Activated CD8-positive, alpha-beta memory T cell treated with anti-CD3 and anti-CD28 coated beads for 1 hour (primary cell): ENCODE measurements at regions not wholly inside any gene's neighbourhood (a gene's known extent, or its start where the extent isn't known, plus 50 kb on each side); places are given as distances from the start of the nearest gene placed in this dataset.

Experiments
- DNase-seq, 2 donors: peaks; one replicate each; pipeline ENCODE4 v3.0.0-alpha.2; 2020; ENCODE audit warnings: low read depth in 1 of 2; ENCODE audit errors: extremely low read depth in 1 of 2

- no peak for DNase-seq
These were observed 196.6 kb downstream of the OTOR start for GRCh38 chr20:16944745-16945144.

- no peak for DNase-seq
These were observed 197.5 kb downstream of the OTOR start for GRCh38 chr20:16945619-16946018.

GRCh38 chr20:16946097-16946496 is 197.9 kb downstream of the OTOR start:
- no peak for DNase-seq

- no peak for DNase-seq
These were observed 199.3 kb downstream of the OTOR start for GRCh38 chr20:16947479-16947878.

- DNase-seq: no peak
These were observed 203.7 kb downstream of the OTOR start for GRCh38 chr20:16951876-16952275.

- no peak for DNase-seq
These were observed 204.8 kb downstream of the OTOR start for GRCh38 chr20:16952965-16953364.

- DNase-seq: no peak
These were observed 205.7 kb downstream of the OTOR start for GRCh38 chr20:16953858-16954257.

- no peak for DNase-seq
These were observed 207.3 kb downstream of the OTOR start for GRCh38 chr20:16955462-16955861.

- DNase-seq: no peak
These were observed 207.8 kb downstream of the OTOR start for GRCh38 chr20:16955971-16956370.

- no peak for DNase-seq
These were observed 217.2 kb downstream of the OTOR start for GRCh38 chr20:16965401-16965800.

GRCh38 chr20:16966276-16966880 is 218.2 kb downstream of the OTOR start:
- DNase-seq: no peak

- no peak for DNase-seq
These were observed 219.9 kb downstream of the OTOR start for GRCh38 chr20:16968099-16968498.

GRCh38 chr20:16970776-16971175 is 222.6 kb downstream of the OTOR start:
- no peak for DNase-seq

- no peak for DNase-seq
These were observed 226.1 kb downstream of the OTOR start for GRCh38 chr20:16974080-16974854.

- no peak for DNase-seq
These were observed 226.7 kb downstream of the OTOR start for GRCh38 chr20:16974855-16975162.

GRCh38 chr20:16975682-16976081 is 227.5 kb downstream of the OTOR start:
- DNase-seq: no peak

- DNase-seq: no peak
These were observed 230.3 kb downstream of the OTOR start for GRCh38 chr20:16978497-16978896.

- no peak for DNase-seq
These were observed 234.1 kb downstream of the OTOR start for GRCh38 chr20:16982091-16982726.

- no peak for DNase-seq
These were observed 236.3 kb downstream of the OTOR start for GRCh38 chr20:16984481-16984880.

GRCh38 chr20:17003170-17003870 is 223.5 kb upstream of the PCSK2 start:
- DNase-seq: no peak

- no peak for DNase-seq
These were observed 216.7 kb upstream of the PCSK2 start for GRCh38 chr20:17010181-17010580.
